Skeletal muscle cell (primary cell): ENCODE measurements at regions not wholly inside any gene's neighbourhood (a gene's known extent, or its start where the extent isn't known, plus 50 kb on each side); places are given as distances from the start of the nearest gene placed in this dataset.

Experiments used
- DNase-seq: peaks from one replicate; pipeline ENCODE4 v3.0.0-alpha.2; 2010; ENCODE audit warnings: low read depth
- H3K4me3 ChIP-seq: 2 replicates; pipeline ENCODE4 v1.5.1; 2011; ENCODE audit warnings: low read depth, mild to moderate bottlenecking, control low read depth, low read length, moderate library complexity

DNA sequence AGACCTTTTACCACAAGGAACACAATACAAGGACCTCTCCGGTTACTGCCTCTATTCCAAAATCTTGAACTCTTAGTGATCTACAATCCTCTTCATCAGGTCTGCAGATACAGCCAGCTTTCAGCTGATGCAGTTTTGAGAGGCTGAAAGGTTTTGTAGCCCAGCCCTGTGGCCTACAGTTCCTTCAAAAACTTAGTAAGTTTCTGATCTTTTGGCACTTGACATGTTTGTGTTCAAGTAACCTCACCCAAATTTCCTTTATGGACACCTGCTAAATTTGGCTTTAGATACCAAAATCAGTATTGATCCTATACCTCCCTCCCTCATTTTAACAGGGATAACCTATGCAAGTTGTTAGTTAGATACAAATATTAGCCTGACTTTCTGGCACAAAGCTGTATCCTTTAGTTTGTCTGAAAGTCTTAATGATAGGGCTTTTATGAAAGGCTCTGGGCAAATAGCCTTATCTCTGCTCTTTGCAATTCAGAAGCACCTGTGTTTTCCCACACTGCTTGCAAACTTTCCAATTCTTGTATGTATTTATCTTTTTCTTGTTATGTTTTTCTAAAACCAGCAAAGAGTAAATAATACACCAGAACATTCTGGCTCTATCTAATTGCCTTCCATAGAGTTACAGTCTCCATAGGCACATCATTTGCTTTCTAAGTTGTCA is 650.5 kb upstream of the KLHL29 start:
- no peak overlapping the region for H3K4me3 ChIP-seq
- no peak for DNase-seq

- DNase-seq: no peak
- no peak overlapping the region for H3K4me3 ChIP-seq
Observed at GRCh38 chr2:22737144-22737543, 647.8 kb upstream of the KLHL29 start.

GRCh38 chr2:22741216-22741615 is 643.8 kb upstream of the KLHL29 start:
- no peak overlapping the region for H3K4me3 ChIP-seq
- no peak for DNase-seq

DNA sequence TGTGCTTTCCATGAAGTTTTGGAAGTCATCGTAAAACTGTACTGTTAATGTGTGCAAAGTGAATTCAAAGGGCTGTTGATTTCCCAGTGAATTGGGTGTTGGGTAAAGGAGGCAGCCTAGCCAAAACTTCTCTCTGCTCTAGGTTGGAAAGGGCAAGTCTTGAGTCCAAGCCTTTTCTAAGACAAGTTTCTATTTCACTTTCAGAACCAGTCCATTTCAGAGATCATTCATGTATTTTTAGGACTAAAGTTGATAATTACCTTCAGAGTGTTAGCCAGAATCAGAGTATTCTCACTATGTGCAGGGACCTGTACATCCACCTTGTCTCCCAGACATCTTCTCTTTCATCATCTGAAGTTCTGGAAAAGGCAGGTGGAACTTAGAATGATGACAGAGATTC is 636.1 kb upstream of the KLHL29 start:
- DNase-seq: no peak
- no peak overlapping the region for H3K4me3 ChIP-seq

DNA sequence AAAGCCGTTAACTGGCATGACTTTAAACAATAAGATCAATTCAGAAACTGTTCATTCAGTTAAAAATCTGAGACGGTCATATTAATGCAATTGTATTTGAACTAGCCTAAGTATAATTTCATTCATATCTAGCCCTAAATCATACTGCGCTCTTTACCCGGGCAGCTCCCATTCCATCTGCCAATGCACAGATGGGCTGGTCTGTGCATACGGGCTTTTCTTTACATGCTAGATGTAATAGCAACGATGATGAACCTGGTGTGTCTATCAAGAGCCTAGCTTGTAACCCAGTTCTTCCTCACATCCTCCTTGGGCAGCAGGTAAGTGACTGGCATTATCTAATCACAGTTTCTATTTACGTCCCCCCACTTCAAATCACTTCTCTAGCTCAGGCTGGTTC is 631.5 kb upstream of the KLHL29 start:
- H3K4me3 ChIP-seq: no peak overlapping the region
- no peak for DNase-seq

DNA sequence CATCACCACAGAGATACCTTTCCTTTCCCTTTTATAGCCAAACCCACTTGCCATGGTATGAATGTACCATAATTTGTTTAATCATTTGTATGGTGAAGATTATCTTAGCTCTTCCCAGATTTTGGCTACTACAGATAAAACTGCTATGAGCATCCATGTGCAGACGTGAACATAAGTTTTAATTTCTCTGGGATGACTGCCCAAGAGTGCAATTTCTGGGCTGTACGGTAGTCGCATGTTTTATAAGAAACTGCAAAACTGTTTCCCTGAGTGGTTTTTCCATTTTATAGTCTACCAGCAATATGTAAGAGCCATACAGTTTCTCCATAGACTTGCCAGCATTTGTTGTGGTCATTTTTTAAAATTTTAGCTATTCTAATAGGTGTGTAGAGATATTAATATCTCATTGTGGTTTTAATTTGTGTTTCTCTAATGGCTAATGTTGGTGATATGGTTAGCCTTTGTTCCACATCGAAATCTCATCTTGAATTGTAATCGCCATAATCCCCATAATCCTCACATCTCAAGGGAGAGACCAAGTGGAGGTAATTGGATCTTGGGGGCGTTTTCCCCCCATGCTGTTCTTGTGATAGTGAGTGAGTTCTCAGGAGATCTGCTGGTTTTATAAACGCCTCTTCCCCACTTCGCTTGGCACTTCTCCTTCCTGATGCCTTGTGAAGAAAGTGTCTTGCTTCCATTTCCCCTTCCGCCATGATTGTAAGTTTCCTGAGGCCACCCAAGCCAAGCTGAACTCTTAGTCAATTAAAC is 628.5 kb upstream of the KLHL29 start:
- DNase-seq: no peak
- H3K4me3 ChIP-seq: no peak overlapping the region

DNA sequence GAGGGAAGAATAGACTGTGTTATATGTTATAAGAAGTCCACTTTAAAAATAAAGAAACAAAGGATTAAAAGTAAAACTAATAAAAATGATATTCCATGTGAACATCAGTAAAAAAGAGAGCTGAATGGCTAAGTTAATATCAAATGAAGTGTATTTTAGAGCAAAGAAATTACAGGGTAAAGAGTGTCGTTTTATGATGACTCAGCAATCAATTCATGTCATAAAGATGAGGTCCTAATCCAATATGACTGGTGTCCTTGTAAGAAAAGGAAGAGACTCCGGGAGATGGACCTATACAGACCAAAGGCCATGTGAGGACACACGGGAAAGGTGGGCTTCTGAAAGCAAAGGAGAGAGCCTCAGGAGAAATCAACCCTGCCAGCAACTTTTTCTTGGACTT is 615.5 kb upstream of the KLHL29 start:
- no peak for DNase-seq
- H3K4me3 ChIP-seq: no peak overlapping the region

DNA sequence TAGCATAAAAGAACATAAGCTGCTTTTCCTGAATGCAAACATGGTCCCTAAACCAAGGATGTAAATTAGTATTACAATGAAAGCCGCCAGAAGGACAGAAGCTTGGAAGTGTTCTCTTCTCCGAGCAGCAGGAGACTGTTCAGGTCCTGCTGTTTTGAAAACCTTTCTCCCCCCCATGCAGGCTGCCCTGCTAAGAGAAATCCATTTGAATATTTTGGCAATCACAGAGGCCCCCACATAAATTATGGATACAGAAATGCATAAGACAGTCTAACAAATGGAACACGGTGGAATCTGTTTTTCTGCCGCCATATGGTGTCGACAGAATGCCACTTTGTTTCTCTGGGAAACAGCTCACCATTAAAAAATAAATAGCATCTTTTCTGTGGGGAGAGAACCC is 600.4 kb upstream of the KLHL29 start:
- DNase-seq: no peak
- H3K4me3 ChIP-seq: no peak overlapping the region

DNA sequence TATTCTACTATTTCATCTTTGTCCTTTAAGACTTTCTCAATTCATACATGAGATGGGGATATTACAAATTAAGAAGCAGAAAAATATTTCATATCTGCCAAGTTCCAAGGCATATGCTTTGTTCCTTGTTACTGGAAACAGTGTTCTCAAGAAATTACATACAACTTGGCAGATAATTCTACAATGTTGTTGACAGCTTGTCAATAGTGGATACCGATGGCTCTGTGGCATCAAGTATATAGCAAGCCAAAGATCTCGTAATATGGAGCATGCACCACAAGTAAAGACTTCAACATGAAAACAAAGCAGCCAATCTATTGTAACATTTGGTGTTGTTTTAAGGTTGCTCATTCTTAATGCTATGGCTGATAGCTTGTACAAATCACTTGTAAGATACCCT is 598.2 kb upstream of the KLHL29 start:
- no peak for DNase-seq
- H3K4me3 ChIP-seq: no peak overlapping the region

- no peak for DNase-seq
- no peak overlapping the region for H3K4me3 ChIP-seq
Observed at GRCh38 chr2:22787745-22788144, 597.2 kb upstream of the KLHL29 start.

- no peak for DNase-seq
- H3K4me3 ChIP-seq: no peak overlapping the region
Observed at GRCh38 chr2:22788749-22789327, 596.1 kb upstream of the KLHL29 start.

GRCh38 chr2:22795287-22795866 is 589.6 kb upstream of the KLHL29 start:
- no peak overlapping the region for H3K4me3 ChIP-seq
- no peak for DNase-seq

DNA sequence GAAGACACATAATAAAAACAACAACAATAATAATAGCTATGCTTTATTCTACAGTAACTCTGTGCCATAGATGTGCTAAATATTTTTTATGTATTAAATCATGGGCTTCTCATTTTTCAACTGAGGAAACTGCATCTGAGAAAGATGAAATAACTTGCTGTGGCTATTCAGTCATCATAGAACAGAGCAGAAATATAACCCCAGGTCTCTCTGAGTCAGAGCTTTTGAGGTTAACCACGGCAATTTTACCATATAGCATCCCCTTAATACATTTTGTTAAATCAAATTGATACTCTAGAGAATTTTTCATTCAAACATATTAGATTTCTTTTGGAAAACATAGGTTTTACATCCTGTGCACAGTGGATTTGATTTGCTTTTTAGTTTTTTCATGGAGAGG is 586.6 kb upstream of the KLHL29 start:
- DNase-seq: no peak
- no peak overlapping the region for H3K4me3 ChIP-seq

- no peak overlapping the region for H3K4me3 ChIP-seq
- DNase-seq: no peak
Observed at GRCh38 chr2:22800412-22800811, 584.6 kb upstream of the KLHL29 start.

DNA sequence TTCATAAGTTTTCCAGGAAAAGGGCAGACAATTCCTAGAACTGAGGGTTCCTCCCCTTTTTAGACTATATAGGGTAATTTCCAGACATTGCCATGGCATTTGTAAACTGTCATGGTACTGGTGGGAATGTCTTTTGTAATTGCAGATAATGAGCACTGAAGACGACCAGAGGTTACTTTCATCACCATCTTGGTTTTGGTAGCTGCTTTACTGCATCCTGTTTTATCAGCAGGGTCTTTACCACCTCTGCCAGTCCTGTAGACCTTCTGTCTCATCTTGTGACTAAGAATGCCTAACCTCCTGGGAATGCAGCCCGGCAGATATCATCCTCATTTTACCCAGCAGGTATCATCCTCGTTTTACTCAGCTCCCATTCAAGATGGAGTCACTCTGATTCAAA is 583.9 kb upstream of the KLHL29 start:
- no peak for DNase-seq
- H3K4me3 ChIP-seq: no peak overlapping the region

GRCh38 chr2:22801970-22802369 is 583.0 kb upstream of the KLHL29 start:
- H3K4me3 ChIP-seq: no peak overlapping the region
- no peak for DNase-seq

DNA sequence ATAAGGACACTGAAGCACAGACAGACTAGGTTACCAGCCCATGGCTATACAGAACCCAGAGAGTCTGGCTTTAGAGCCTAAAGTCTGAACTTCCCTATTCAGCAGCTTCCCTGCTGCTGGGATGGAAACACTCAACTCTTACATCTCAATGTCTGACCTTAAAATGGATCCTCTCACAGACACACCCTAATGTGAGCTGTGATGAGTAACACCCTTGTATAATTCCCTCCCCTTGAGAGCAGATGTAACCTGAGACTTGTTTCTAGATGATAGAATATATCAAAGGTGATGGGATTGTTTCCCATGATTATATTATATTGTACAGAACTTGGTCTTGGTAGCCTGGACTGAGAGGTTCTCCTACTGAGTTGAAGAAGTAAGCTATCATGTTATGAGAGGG is 577.1 kb upstream of the KLHL29 start:
- DNase-seq: no peak
- no peak overlapping the region for H3K4me3 ChIP-seq

GRCh38 chr2:22810602-22811001 is 574.4 kb upstream of the KLHL29 start:
- no peak overlapping the region for H3K4me3 ChIP-seq

DNA sequence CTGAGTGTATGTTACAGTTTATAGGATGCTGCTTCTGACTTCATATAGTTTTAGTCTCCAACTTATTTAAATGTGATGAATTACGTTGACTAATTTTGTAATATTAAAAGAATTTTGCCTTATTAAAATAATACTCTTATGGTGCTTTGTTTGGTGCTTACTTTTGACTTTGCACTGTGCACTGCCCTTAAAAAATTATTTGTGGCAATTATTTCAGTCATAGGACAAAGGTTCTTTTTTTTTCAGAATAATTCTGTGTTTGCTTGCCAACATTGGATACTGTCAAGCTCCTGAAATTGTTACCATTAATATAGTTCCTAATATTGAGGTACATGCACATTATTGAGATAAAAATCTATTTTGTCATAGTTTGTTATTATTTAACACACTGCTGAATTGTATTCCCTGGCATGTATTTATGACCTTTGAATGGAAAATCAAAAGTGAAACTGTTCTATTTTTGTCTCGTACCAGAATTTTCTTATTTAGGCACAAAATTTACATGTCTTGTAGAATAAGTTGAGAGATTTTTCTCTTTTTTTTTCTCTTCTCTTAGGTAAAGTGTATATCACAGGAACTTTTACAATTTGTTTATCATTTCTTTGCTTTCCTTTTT is 572.8 kb upstream of the KLHL29 start:
- DNase-seq: no peak
- no peak overlapping the region for H3K4me3 ChIP-seq

More at GRCh38 chr2:22810602-22811001, 574.4 kb upstream of the KLHL29 start:
- DNase-seq: no peak

DNA sequence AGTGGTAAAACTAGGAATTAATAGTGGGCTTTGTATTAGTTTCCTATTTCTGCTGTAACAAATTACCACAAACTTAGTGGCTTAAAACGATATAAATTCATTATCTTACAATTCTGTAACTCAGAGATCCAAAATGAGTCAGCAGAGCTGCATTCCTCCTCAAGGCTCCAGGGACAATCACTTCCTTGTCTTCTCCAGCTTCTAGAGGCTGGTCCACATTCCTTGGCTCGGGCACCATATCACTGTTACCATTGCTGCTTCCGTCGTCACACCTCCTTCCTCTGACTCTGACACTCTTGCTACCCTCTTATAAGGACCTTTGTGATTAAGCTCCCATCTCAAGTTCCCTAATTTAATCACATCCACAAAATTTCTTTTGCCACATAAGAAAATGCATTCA is 567.8 kb upstream of the KLHL29 start:
- H3K4me3 ChIP-seq: no peak overlapping the region
- DNase-seq: peak; percentile 2
